ENCODE measurements at regions not wholly inside any gene's neighbourhood (a gene's known extent, or its start where the extent isn't known, plus 50 kb on each side); places are given as distances from the start of the nearest gene placed in this dataset.
"Not testable (repeated sequence)": the region's sequence is repeated elsewhere in the genome, so short reads cannot be mapped to it uniquely, and the experiment has no call there.

DNA sequence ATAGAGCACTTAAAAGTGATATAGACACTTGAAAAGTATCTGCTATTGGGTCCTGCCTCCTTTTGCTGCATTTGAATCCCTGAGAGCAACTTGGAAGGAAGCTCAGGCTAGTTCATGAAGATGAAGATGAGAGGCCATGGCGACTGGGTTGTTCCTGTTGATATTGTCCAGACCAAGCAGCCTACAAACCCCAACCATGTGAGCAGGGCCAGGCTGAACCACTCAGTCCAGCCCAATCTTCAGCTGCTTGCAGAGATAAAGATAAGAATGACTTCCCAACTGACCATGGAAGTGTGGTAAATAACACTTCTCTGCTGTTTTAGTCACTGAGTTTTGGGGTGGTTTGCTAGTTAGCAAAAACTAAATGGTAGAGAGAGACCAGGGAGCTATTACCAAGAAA lies 417.6 kb downstream of the SOX11 start:
- no peak for DNase-seq
- TF ChIP-seq GATA1 (IDR thresholded peaks at IDR 0.05; ENCODE audit: low read depth, low read length) = no peak
- TF ChIP-seq POLR2A (IDR thresholded peaks at IDR 0.05; ENCODE audit: low read length) = no peak

GRCh38 chr2:6111781-6112261 lies 419.6 kb downstream of the SOX11 start:
- no peak for TF ChIP-seq POLR2A (IDR thresholded peaks at IDR 0.05; ENCODE audit: low read length)
- TF ChIP-seq GATA1 (IDR thresholded peaks at IDR 0.05; ENCODE audit: low read depth, low read length) = no peak
- DNase-seq = no peak

DNA sequence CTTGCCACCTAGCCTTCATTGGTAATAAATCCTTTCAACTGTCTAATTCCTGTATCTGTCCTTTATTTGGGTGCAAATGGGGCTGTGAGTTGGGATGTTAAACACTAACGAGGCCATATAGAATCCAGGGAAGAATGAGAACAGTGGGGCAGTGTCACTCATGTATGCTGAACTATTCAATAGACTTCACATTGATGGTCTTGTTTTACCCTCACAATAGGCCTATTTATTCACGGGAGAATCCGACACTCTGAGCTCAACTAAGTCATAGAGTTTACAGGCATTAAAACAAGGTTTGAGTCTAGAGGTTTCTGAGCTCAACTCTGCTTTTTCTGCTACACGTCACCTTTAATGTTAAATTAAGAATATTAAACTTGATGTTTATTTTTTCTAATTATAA lies 421.6 kb downstream of the SOX11 start:
- no peak for TF ChIP-seq GATA1 (IDR thresholded peaks at IDR 0.05; ENCODE audit: low read depth, low read length)
- TF ChIP-seq POLR2A (IDR thresholded peaks at IDR 0.05; ENCODE audit: low read length) = no peak
- DNase-seq = no peak

GRCh38 chr2:6127718-6128117 lies 435.5 kb downstream of the SOX11 start:
- TF ChIP-seq GATA1 (IDR thresholded peaks at IDR 0.05; ENCODE audit: low read depth, low read length) = no peak
- TF ChIP-seq POLR2A (IDR thresholded peaks at IDR 0.05; ENCODE audit: low read length) = no peak
- no peak for DNase-seq

DNA sequence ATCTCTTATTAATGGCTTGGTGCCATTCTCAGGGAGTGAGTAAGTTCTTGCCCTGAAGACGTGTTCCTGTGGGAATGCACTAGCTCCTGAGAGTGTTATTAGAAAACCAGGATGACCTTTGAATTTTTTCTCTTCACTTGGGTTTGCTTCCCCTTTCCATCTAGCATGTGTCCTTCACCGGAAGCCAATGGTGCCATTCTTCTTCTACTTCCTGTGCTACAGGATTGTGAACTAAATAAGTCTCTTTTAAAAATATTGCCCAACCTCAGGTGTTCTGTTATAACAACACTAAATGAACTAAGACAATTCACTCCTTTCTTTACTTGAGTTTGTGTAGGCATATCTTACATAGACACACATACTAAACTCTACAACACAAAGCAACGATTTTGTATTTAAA lies 447.0 kb downstream of the SOX11 start:
- TF ChIP-seq POLR2A (IDR thresholded peaks at IDR 0.05; ENCODE audit: low read length) = no peak
- no peak for TF ChIP-seq GATA1 (IDR thresholded peaks at IDR 0.05; ENCODE audit: low read depth, low read length)

DNA sequence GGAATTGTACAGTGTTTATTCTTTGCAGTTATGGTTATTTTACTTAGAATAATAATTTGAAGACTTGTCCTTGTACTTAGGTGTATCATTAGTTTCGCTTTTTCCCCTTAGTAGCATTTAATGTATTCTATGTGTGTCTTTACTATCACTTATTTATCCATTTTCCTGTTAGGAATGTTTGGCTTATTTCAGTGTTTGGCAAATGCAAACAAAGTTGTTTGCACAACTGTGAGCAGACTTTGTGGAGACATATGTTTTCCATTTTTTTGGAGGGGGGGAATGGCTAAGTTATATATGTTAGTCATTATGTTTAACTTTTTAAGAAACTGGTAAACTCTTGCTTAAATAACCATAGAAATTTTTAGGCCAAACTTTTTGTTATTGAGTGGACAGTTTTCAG lies 447.7 kb downstream of the SOX11 start:
- TF ChIP-seq GATA1 (IDR thresholded peaks at IDR 0.05; ENCODE audit: low read depth, low read length) (no peak), POLR2A (IDR thresholded peaks at IDR 0.05; ENCODE audit: low read length) (no peak)
- DNase-seq = no peak

More for the DNA sequence above, 447.0 kb downstream of the SOX11 start:
- no peak for DNase-seq

- DNase-seq = no peak
Observed at GRCh38 chr2:6140509-6140908, 448.3 kb downstream of the SOX11 start.

GRCh38 chr2:6143812-6144211 lies 451.6 kb downstream of the SOX11 start:
- TF ChIP-seq POLR2A (IDR thresholded peaks at IDR 0.05; ENCODE audit: low read length) (no peak), GATA1 (IDR thresholded peaks at IDR 0.05; ENCODE audit: low read depth, low read length) (no peak)
- DNase-seq = no peak

More at GRCh38 chr2:6140509-6140908, 448.3 kb downstream of the SOX11 start:
- TF ChIP-seq POLR2A (IDR thresholded peaks at IDR 0.05; ENCODE audit: low read length) = no peak
- TF ChIP-seq GATA1 (IDR thresholded peaks at IDR 0.05; ENCODE audit: low read depth, low read length) = no peak

- DNase-seq = not testable (repeated sequence)
Observed at GRCh38 chr2:6147215-6147614, 455.0 kb downstream of the SOX11 start.

DNA sequence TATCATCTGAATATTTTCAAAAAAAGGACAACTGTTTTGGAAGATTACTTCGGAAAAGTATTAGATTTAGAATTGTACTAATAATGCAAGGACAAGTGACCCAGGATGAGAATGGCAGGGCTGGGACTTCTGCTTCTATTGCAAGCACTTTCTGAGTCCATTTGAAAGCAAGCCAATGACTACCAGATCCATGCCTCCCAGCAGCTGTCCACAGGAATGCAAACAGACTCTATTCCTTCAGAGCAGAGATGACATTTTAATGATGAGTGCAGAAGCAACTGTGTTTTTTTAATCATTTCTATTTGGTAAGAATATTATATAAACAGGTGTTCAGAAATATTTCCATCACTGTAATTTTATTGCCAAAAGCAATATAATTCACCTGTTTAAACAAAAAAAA lies 456.7 kb downstream of the SOX11 start:
- no peak for DNase-seq
- TF ChIP-seq GATA1 (IDR thresholded peaks at IDR 0.05; ENCODE audit: low read depth, low read length) = no peak
- TF ChIP-seq POLR2A (IDR thresholded peaks at IDR 0.05; ENCODE audit: low read length) = no peak

- no peak for DNase-seq
- TF ChIP-seq POLR2A (IDR thresholded peaks at IDR 0.05; ENCODE audit: low read length) (no peak), GATA1 (IDR thresholded peaks at IDR 0.05; ENCODE audit: low read depth, low read length) (no peak)
Observed at GRCh38 chr2:6159606-6160005, 467.4 kb downstream of the SOX11 start.

GRCh38 chr2:6163932-6164331 lies 471.7 kb downstream of the SOX11 start:
- TF ChIP-seq GATA1 (IDR thresholded peaks at IDR 0.05; ENCODE audit: low read depth, low read length) (no peak), POLR2A (IDR thresholded peaks at IDR 0.05; ENCODE audit: low read length) (no peak)
- DNase-seq = no peak

GRCh38 chr2:6164986-6165747 lies 473.0 kb downstream of the SOX11 start:
- DNase-seq = no peak
- TF ChIP-seq POLR2A (IDR thresholded peaks at IDR 0.05; ENCODE audit: low read length) (no peak), GATA1 (IDR thresholded peaks at IDR 0.05; ENCODE audit: low read depth, low read length) (no peak)

- TF ChIP-seq GATA1 (IDR thresholded peaks at IDR 0.05; ENCODE audit: low read depth, low read length) (no peak), POLR2A (IDR thresholded peaks at IDR 0.05; ENCODE audit: low read length) (no peak)
- no peak for DNase-seq
Observed at GRCh38 chr2:6167592-6168138, 475.5 kb downstream of the SOX11 start.

DNA sequence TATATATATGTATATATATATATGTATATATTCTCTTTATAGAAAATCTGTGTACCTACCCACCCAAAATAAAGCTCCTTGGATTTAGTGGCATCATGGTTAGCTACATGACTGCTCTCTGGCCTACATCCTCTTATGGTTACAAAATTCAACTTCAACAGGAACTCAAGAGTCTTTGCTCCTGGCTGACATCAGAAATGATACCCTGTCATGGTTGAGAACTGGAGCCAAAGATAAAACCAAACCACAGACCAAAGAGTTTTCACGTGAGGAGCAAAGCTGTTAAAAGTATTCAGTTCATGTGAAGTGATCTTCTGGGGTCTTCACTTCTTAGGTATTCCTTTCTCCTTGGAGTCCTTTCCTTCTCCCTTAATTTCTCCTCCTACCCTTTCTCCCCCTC lies 476.3 kb downstream of the SOX11 start:
- DNase-seq = no peak
- no peak for TF ChIP-seq GATA1 (IDR thresholded peaks at IDR 0.05; ENCODE audit: low read depth, low read length)
- no peak for TF ChIP-seq POLR2A (IDR thresholded peaks at IDR 0.05; ENCODE audit: low read length)
